WTC11 (cell line): ENCODE measurements at regions not wholly inside any gene's neighbourhood (a gene's known extent, or its start where the extent isn't known, plus 50 kb on each side); places are given as distances from the start of the nearest gene placed in this dataset.

Experiments
- ATF1 ChIP-seq: sonication (generic); formaldehyde crosslinking; IDR thresholded peaks from 2 replicates; pipeline ENCODE4 v1.8.1; 2023; ENCODE audit warnings: mild to moderate bottlenecking, moderate library complexity, missing genetic modification reagents
- JAZF1 ChIP-seq: fragments of 250-450 bp; sonication (Bioruptor Pico); IDR thresholded peaks from 2 replicates; pipeline ENCODE4 v1.9.0; 2021; ENCODE audit warnings: moderate library complexity, mild to moderate bottlenecking, inconsistent platforms
- NFATC4 ChIP-seq: fragments of 250-450 bp; sonication (Bioruptor Pico); IDR thresholded peaks from 2 replicates; pipeline ENCODE4 v1.9.0; 2021; ENCODE audit warnings: mild to moderate bottlenecking
- NR3C1 ChIP-seq: sonication (generic); formaldehyde crosslinking; conservative IDR thresholded peaks from 2 replicates; pipeline ENCODE4 v1.8.1; 2023; ENCODE audit warnings: low read depth, mild to moderate bottlenecking, missing genetic modification reagents
- TF ChIP-seq, protein P1 (sequence below): fragments of 200-600 bp; IDR thresholded peaks from 2 replicates; pipeline ENCODE4 v1.8.0; 2022; ENCODE audit warnings: antibody characterized with exemption
- TF ChIP-seq, protein P2 (sequence below): sonication (generic); formaldehyde crosslinking; IDR thresholded peaks from 2 replicates; pipeline ENCODE4 v1.8.1; 2022; ENCODE audit warnings: mild to moderate bottlenecking, moderate library complexity, missing genetic modification reagents
- TF ChIP-seq, protein P3 (sequence below): sonication (generic); formaldehyde crosslinking; conservative IDR thresholded peaks from 2 replicates; pipeline ENCODE4 v1.8.1; 2022; ENCODE audit warnings: mild to moderate bottlenecking, missing genetic modification reagents

DNA sequence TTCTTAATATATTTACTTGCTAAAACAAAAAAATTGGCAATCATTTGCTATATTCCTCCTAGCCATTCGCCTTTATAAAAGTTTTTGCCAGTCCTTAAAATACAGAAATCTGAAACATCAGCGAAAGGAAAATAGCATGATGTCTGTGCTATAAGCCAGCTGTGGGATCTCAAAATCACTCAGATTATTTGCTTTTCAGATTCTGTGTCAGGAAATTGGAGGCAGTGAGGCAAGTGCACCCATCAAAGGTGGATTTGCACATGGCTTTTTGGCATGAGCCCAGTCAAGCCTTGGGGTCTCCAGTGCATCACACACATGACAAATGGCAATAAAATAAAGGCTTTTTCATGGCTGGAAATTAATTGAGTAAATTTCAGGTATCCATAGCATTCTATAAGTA lies 196.8 kb upstream of the DAPK1 start:
- no peak for TF ChIP-seq JAZF1 (CRISPR knock-in tag)
- TF ChIP-seq NFATC4 (CRISPR knock-in tag), result no peak
- no peak for TF ChIP-seq ATF1 (CRISPR knock-in tag)
- TF ChIP-seq, protein P1, sequence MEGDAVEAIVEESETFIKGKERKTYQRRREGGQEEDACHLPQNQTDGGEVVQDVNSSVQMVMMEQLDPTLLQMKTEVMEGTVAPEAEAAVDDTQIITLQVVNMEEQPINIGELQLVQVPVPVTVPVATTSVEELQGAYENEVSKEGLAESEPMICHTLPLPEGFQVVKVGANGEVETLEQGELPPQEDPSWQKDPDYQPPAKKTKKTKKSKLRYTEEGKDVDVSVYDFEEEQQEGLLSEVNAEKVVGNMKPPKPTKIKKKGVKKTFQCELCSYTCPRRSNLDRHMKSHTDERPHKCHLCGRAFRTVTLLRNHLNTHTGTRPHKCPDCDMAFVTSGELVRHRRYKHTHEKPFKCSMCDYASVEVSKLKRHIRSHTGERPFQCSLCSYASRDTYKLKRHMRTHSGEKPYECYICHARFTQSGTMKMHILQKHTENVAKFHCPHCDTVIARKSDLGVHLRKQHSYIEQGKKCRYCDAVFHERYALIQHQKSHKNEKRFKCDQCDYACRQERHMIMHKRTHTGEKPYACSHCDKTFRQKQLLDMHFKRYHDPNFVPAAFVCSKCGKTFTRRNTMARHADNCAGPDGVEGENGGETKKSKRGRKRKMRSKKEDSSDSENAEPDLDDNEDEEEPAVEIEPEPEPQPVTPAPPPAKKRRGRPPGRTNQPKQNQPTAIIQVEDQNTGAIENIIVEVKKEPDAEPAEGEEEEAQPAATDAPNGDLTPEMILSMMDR, result no peak
- TF ChIP-seq, protein P2, sequence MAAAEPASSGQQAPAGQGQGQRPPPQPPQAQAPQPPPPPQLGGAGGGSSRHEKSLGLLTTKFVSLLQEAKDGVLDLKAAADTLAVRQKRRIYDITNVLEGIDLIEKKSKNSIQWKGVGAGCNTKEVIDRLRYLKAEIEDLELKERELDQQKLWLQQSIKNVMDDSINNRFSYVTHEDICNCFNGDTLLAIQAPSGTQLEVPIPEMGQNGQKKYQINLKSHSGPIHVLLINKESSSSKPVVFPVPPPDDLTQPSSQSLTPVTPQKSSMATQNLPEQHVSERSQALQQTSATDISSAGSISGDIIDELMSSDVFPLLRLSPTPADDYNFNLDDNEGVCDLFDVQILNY (CRISPR knock-in tag), result no peak
- TF ChIP-seq NR3C1 (CRISPR knock-in tag), result no peak
- TF ChIP-seq, protein P3, sequence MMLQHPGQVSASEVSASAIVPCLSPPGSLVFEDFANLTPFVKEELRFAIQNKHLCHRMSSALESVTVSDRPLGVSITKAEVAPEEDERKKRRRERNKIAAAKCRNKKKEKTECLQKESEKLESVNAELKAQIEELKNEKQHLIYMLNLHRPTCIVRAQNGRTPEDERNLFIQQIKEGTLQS, result no peak
